K562 (cell line): ENCODE measurements at regions not wholly inside any gene's neighbourhood (a gene's known extent, or its start where the extent isn't known, plus 50 kb on each side); places are given as distances from the start of the nearest gene placed in this dataset.

ENCODE experiments used
- ATAC-seq: fragments of 200-7000 bp; cut with Tn5 transposase; 3 replicates; pipeline ENCODE4 v1.9.1; 2020; ENCODE audit warnings: moderate library complexity
- BruUV-seq: library from RNA; stranded (reverse); fragments of 400-500 nt; replicated peaks from 2 replicates; lab custom pipeline; 2021; lab: Mats Ljungman, UMichigan
- CTCF ChIA-PET: fragments of 300-600 bp; formaldehyde crosslinking; extraction: SDS; loops from one replicate; lab custom pipeline; 2021; ENCODE audit warnings: low intra/inter-chr PET ratio; lab: Yijun Ruan, JAX
- POLR2A ChIA-PET: fragments of 300-600, 350-650 bp; sonication (Branson Sonifier 250); formaldehyde crosslinking; extraction: SDS; loops from one replicate; lab custom pipeline; 2021; ENCODE audit warnings: antibody characterized with exemption, inconsistent platforms; lab: Yijun Ruan, JAX
- DNase-seq, 4 experiments: peaks; one replicate each; pipeline versions ENCODE4 v3.0.0 to v3.0.0-alpha.2; 2011 to 2018; ENCODE audit warnings: low spot score in 3 of 4, mixed read lengths in 3 of 4; ENCODE audit errors: extremely low read depth in 1 of 4
- FAIRE-seq: peaks from 2 replicates; lab custom pipeline; 2011; peaks lifted over from hg19 to GRCh38; lab: Jason Lieb, UNC
- H2AFZ ChIP-seq: 2 replicates; pipeline ENCODE4 v1.6.0; 2011; ENCODE audit warnings: low read depth, low read length, control low read depth, inconsistent platforms
- H3K27ac ChIP-seq: fragments of 200-600 bp; 3 replicates; pipeline ENCODE4 v1.8.0; 2011; ENCODE audit warnings: low read depth, mild to moderate bottlenecking, control low read depth, inconsistent platforms, low read length, moderate library complexity, mixed read lengths; ENCODE audit errors: extremely low read depth
- H3K27me3 ChIP-seq, 2 experiments: fragments of 300-600 bp in 1 of 2; 2 replicates in 1 of 2; 3 replicates in 1 of 2; pipeline versions ENCODE4 v1.6.0 to v1.8.0; 2011; ENCODE audit warnings: inconsistent platforms in 2 of 2, low read length in 2 of 2, mild to moderate bottlenecking in 1 of 2, mixed read lengths in 1 of 2, moderate library complexity in 1 of 2; ENCODE audit not compliant: control insufficient read depth in 2 of 2, insufficient read depth in 2 of 2
- H3K36me3 ChIP-seq: fragments of 300-600 bp; 3 replicates; pipeline ENCODE4 v1.8.0; 2011; ENCODE audit warnings: mild to moderate bottlenecking, low read length, inconsistent platforms; ENCODE audit not compliant: control insufficient read depth, insufficient read depth
- H3K4me1 ChIP-seq, 2 experiments: fragments of 200-600 bp in 1 of 2; replicated peaks in 1 of 2; 2 replicates in 1 of 2; 3 replicates in 1 of 2; pipeline versions ENCODE4 v1.5.1 to v1.8.0; 2011; ENCODE audit warnings: inconsistent platforms in 2 of 2, low read length in 2 of 2, mild to moderate bottlenecking in 1 of 2, mixed read lengths in 1 of 2, moderate library complexity in 1 of 2; ENCODE audit not compliant: control insufficient read depth in 2 of 2, insufficient read depth in 2 of 2
- H3K4me2 ChIP-seq: 2 replicates; pipeline ENCODE4 v1.6.1; 2011; ENCODE audit warnings: low read length, control low read depth, inconsistent platforms, mixed read lengths; ENCODE audit not compliant: insufficient read depth
- H3K4me3 ChIP-seq: fragments of 200-600 bp; sonication (generic), shearing (Covaris generic); 2 replicates; pipeline ENCODE4 v1.5.1; 2016; ENCODE audit warnings: control low read depth, inconsistent platforms
- H3K79me2 ChIP-seq: fragments of 200-600 bp; 3 replicates; pipeline ENCODE4 v1.8.0; 2011; ENCODE audit warnings: low read length, inconsistent platforms; ENCODE audit not compliant: control insufficient read depth, insufficient read depth
- H3K9ac ChIP-seq, 2 experiments: 2 replicates each; pipeline versions ENCODE4 v1.6.0 to v1.6.1; 2011; ENCODE audit warnings: low read depth in 2 of 2, low read length in 2 of 2, control low read depth in 1 of 2, inconsistent platforms in 1 of 2, mild to moderate bottlenecking in 1 of 2, mixed read lengths in 1 of 2; ENCODE audit not compliant: insufficient read depth in 1 of 2
- H3K9me1 ChIP-seq: one replicate; pipeline ENCODE4 v1.6.0; 2011; ENCODE audit warnings: inconsistent platforms, mild to moderate bottlenecking, low read length, moderate library complexity; ENCODE audit not compliant: control insufficient read depth, insufficient read depth
- H3K9me3 ChIP-seq: replicated peaks from 2 replicates; pipeline ENCODE4 v1.5.1; 2011; ENCODE audit warnings: low read depth, low read length, inconsistent platforms; ENCODE audit not compliant: control insufficient read depth, insufficient read depth
- H4K20me1 ChIP-seq: replicated peaks from 2 replicates; pipeline ENCODE4 v1.6.1; 2011; ENCODE audit warnings: low read length, inconsistent platforms, mixed read lengths; ENCODE audit not compliant: control insufficient read depth, insufficient read depth
- CBX3 ChIP-seq, 2 experiments: IDR thresholded peaks; 1 replicate in 1 of 2; 2 replicates in 1 of 2; pipeline ENCODE4 v1.6.1; 2012; ENCODE audit warnings: inconsistent platforms in 2 of 2, low read length in 2 of 2, borderline replicate concordance in 1 of 2, control low read depth in 1 of 2
- CHAMP1 ChIP-seq: fragments of 450-650 bp; IDR thresholded peaks from 2 replicates; pipeline ENCODE4 v1.6.1; 2016; ENCODE audit warnings: mild to moderate bottlenecking
- FOXJ2 ChIP-seq: fragments of 200-800 bp; sonication (Bioruptor generic); IDR thresholded peaks from 2 replicates; pipeline ENCODE4 v1.6.1; 2016; ENCODE audit warnings: missing genetic modification characterization, missing compliant biosample characterization
- FOXK1 ChIP-seq: sonication (generic); formaldehyde crosslinking; IDR thresholded peaks from 2 replicates; pipeline ENCODE4 v1.8.0; 2022; ENCODE audit warnings: missing genetic modification reagents, mild to moderate bottlenecking, borderline replicate concordance
- FUS ChIP-seq: fragments of 200-400 bp; formaldehyde crosslinking; optimal IDR thresholded peaks from 2 replicates; pipeline ENCODE3; 2017; ENCODE audit warnings: low read depth, low read length
- HBP1 ChIP-seq: fragments of 450-650 bp; formaldehyde crosslinking; IDR thresholded peaks from 2 replicates; pipeline ENCODE4 v1.4.0; 2022; ENCODE audit warnings: missing genetic modification characterization
- HDAC1 ChIP-seq, 2 experiments: fragments of 450-650 bp; IDR thresholded peaks; 2 replicates each; pipeline ENCODE4 v1.6.1; 2016 to 2017; ENCODE audit warnings: inconsistent platforms in 1 of 2, mild to moderate bottlenecking in 1 of 2, moderate library complexity in 1 of 2
- HMG20A ChIP-seq: fragments of 450-650 bp; formaldehyde crosslinking; conservative IDR thresholded peaks from 2 replicates; pipeline ENCODE4 v1.4.0; 2020; ENCODE audit warnings: mild to moderate bottlenecking, mixed read lengths
- NCOA2 ChIP-seq, 2 experiments: fragments of 450-650 bp; IDR thresholded peaks; 2 replicates each; pipeline ENCODE4 v1.6.1; 2018; ENCODE audit warnings: mild to moderate bottlenecking in 2 of 2, moderate library complexity in 1 of 2; ENCODE audit not compliant: partially characterized antibody in 2 of 2
- NFE2 ChIP-seq: IDR thresholded peaks from 2 replicates; pipeline ENCODE4 v1.6.1; 2014; ENCODE audit warnings: antibody characterized with exemption, low read depth
- NFYB ChIP-seq: IDR thresholded peaks from 2 replicates; pipeline ENCODE4 v1.6.1; 2011; ENCODE audit warnings: mild to moderate bottlenecking, moderate library complexity; ENCODE audit not compliant: insufficient read length; ENCODE audit errors: extremely low read depth
- PHB ChIP-seq: fragments of 250-450 bp; sonication (Bioruptor Pico); IDR thresholded peaks from 2 replicates; pipeline ENCODE4 v1.5.0; 2021
- RBFOX2 ChIP-seq: fragments of 200-400 bp; formaldehyde crosslinking; IDR thresholded peaks from 2 replicates; pipeline ENCODE4 v1.6.1; 2017; ENCODE audit warnings: low read depth, mild to moderate bottlenecking, low read length, moderate library complexity
- TRIM24 ChIP-seq, 2 experiments: fragments of 450-650 bp; IDR thresholded peaks; 2 replicates each; pipeline ENCODE4 v1.6.1; 2016
- WGBS: fragments of 100-300 bp; shearing (Covaris generic); methylation state at CpG from one replicate; pipeline ENCODE4 v1.1.6; 2016; ENCODE audit warnings: low coverage, mixed read lengths; ENCODE audit not compliant: insufficient coverage; ENCODE audit errors: missing lambda C conversion rate; 5-methylcytosine and 5-hydroxymethylcytosine counted together
- in situ Hi-C: fragments of 300-500 bp; cut with MboI; formaldehyde crosslinking; loops from 4 replicates; pipeline ENCODE4 v1.15.0; 2018; ENCODE audit warnings: inconsistent platforms, mixed read lengths
- intact Hi-C: fragments of 100-400 bp; cut with micrococcal nuclease; formaldehyde crosslinking; loops from 2 replicates; pipeline ENCODE4 v1.14.2; 2022

- Histone ChIP-seq H2AFZ (no peak overlapping the region), H3K27me3 (no peaks in the 10 kb centered on the region), H3K9ac (no peak overlapping the region), H3K79me2 (no peaks in the 10 kb centered on the region), H3K36me3 (no peaks in the 10 kb centered on the region), H3K9me1 (no peaks in the 10 kb centered on the region), H3K4me3 (no peak overlapping the region), H3K27ac (no peak overlapping the region), H3K9me3 (0 out of 2 replicates have a peak, but pooled peaks cover 4% of the 10 kb centered on the region), H4K20me1 (no peaks in the 10 kb centered on the region), H3K4me1 (no peaks in the 10 kb centered on the region), H3K4me2 (no peak overlapping the region)
- TF ChIP-seq NCOA2 (IDR thresholded peaks at IDR 0.05; ENCODE audit: partially characterized antibody in 2 of 2) (no peak), NFYB (no peak)
- no peak for FAIRE-seq
- ATAC-seq, result no peak; the same call in 2 of the 3 replicates
- intact Hi-C loops (no loop called here), in situ Hi-C loops (no loop called here)
- ChIA-PET CTCF (no interaction called here), POLR2A (no interaction called here)
- WGBS, result 57% methylated on average over 3 of the region's 3 CpGs
- no TSS peak for BruUV-seq
- DNase-seq, result no peak
Observed at GRCh38 chr7:119696336-119696735, 576.6 kb upstream of the KCND2 start.

GRCh38 chr7:119703895-119704294, 569.1 kb upstream of the KCND2 start:
- DNase-seq (no peak), ATAC-seq (no peak), FAIRE-seq (no peak)
- intact Hi-C loops (no loop called here), in situ Hi-C loops (no loop called here)
- Histone ChIP-seq H3K36me3 (peaks cover 12% of the 10 kb centered on the region; the same call in 1 of the 3 replicates), H4K20me1 (no peaks in the 10 kb centered on the region), H3K79me2 (no peaks in the 10 kb centered on the region), H3K9me3 (0 out of 2 replicates have a peak, but pooled peaks cover 2% of the 10 kb centered on the region), H3K4me1 (no peaks in the 10 kb centered on the region), H3K9ac (no peak overlapping the region), H3K4me3 (no peak overlapping the region), H3K4me2 (no peak overlapping the region), H3K27me3 (no peaks in the 10 kb centered on the region), H3K27ac (no peak overlapping the region), H2AFZ (no peak overlapping the region), H3K9me1 (no peaks in the 10 kb centered on the region)
- BruUV-seq, result no TSS peak
- 57% methylated on average over 1 of the region's 1 CpG for WGBS
- CTCF ChIA-PET, result no interaction called here
- POLR2A ChIA-PET, result no interaction called here
- TF ChIP-seq FUS (no peak), FOXJ2 (tag) (no peak), HBP1 (CRISPR knock-in tag) (no peak), FOXK1 (CRISPR knock-in tag) (no peak), RBFOX2 (no peak), HMG20A (CRISPR knock-in tag) (no peak), HDAC1 (IDR thresholded peaks at IDR 0.05) (no peak), TRIM24 (IDR thresholded peaks at IDR 0.05) (0 out of 4 replicates have a peak, but pooled peaks of 1 of the 2 experiments have one; percentile 14), PHB (CRISPR knock-in tag) (no peak), CHAMP1 (no peak), NFE2 (no peak), CBX3 (IDR thresholded peaks at IDR 0.05; ENCODE audit: borderline replicate concordance in 1 of 2, low read length in 2 of 2) (peak in 1 of 2 experiments; percentile 59; a peak in 1 of 3 replicates)
